Esophagus squamous epithelium (tissue), 4 donors: ENCODE measurements at regions not wholly inside any gene's neighbourhood (a gene's known extent, or its start where the extent isn't known, plus 50 kb on each side); places are given as distances from the start of the nearest gene placed in this dataset.

Source experiments
- CTCF ChIP-seq, 6 experiments: fragments of 450-650 bp in 4 of 6; fragments of 200-600 bp in 2 of 6; sonication (generic) in 2 of 6; IDR thresholded peaks; one replicate each; pipeline ENCODE4 v1.5.1; 2016 to 2019; ENCODE audit warnings: antibody characterized with exemption in 6 of 6, mild to moderate bottlenecking in 4 of 6, moderate library complexity in 4 of 6
- POLR2A ChIP-seq, 4 donors: fragments of 450-650 bp; IDR thresholded peaks; one replicate each; pipeline ENCODE4 v1.6.1; 2017; ENCODE audit warnings: antibody characterized with exemption in 4 of 4, mild to moderate bottlenecking in 4 of 4, moderate library complexity in 3 of 4

GRCh38 chr1:226475142-226475511 lies 67.2 kb upstream of the PARP1 start:
- TF ChIP-seq POLR2A (IDR thresholded peaks at IDR 0.05) (no peak), CTCF (IDR thresholded peaks at IDR 0.05) (no peak)
